MCF 10A (cell line): ENCODE measurements at regions not wholly inside any gene's neighbourhood (a gene's known extent, or its start where the extent isn't known, plus 50 kb on each side); places are given as distances from the start of the nearest gene placed in this dataset.

ENCODE experiments used
- BruUV-seq: library from RNA; stranded (reverse); fragments of 400-500 nt; replicated peaks from 2 replicates; lab custom pipeline; 2021; lab: Mats Ljungman, UMichigan
- CTCF ChIA-PET: fragments of 300-600 bp; sonication (Branson Sonifier 250); formaldehyde crosslinking; extraction: SDS; loops from one replicate; lab custom pipeline; 2021; ENCODE audit warnings: antibody characterized with exemption, inconsistent platforms; lab: Yijun Ruan, JAX
- POLR2A ChIA-PET: fragments of 300-600, 350-650 bp; sonication (Branson Sonifier 250); formaldehyde crosslinking; extraction: SDS; loops from one replicate; lab custom pipeline; 2020; ENCODE audit warnings: antibody characterized with exemption, inconsistent platforms; lab: Yijun Ruan, JAX
- DNase-seq: peaks from one replicate; pipeline ENCODE4 v3.0.0-alpha.2; 2018; ENCODE audit not compliant: unreplicated experiment
- H3K27ac Mint-ChIP-seq: one replicate; pipeline ENCODE4 v1.8.0; 2022; ENCODE audit warnings: mild to moderate bottlenecking, low read depth, mixed read lengths; ENCODE audit not compliant: unreplicated experiment
- H3K27me3 Mint-ChIP-seq: one replicate; pipeline ENCODE4 v1.8.0; 2022; ENCODE audit warnings: mixed read lengths; ENCODE audit not compliant: insufficient read depth, unreplicated experiment
- H3K36me3 Mint-ChIP-seq: one replicate; pipeline ENCODE4 v1.8.0; 2022; ENCODE audit warnings: mild to moderate bottlenecking, moderate library complexity, mixed read lengths; ENCODE audit not compliant: insufficient read depth, unreplicated experiment
- H3K4me1 Mint-ChIP-seq: one replicate; pipeline ENCODE4 v1.8.0; 2022; ENCODE audit warnings: mixed read lengths; ENCODE audit not compliant: insufficient read depth, unreplicated experiment
- H3K4me3 Mint-ChIP-seq: one replicate; pipeline ENCODE4 v1.8.0; 2022; ENCODE audit warnings: mild to moderate bottlenecking, moderate library complexity, mixed read lengths; ENCODE audit not compliant: unreplicated experiment
- H3K9me3 Mint-ChIP-seq: one replicate; pipeline ENCODE4 v1.8.0; 2022; ENCODE audit warnings: mixed read lengths; ENCODE audit not compliant: unreplicated experiment
- CTCF ChIP-seq: fragments of 200-600 bp; IDR thresholded peaks from one replicate; pipeline ENCODE4 v1.8.0; 2022; ENCODE audit warnings: antibody characterized with exemption, mild to moderate bottlenecking; ENCODE audit not compliant: unreplicated experiment
- intact Hi-C: fragments of 100-400 bp; cut with micrococcal nuclease; formaldehyde crosslinking; loops from 2 replicates; pipeline ENCODE4 v1.14.1; 2022

- no TSS peak for BruUV-seq
- Mint-ChIP-seq H3K27me3 (no peaks in the 10 kb centered on the region), H3K9me3 (no peaks in the 10 kb centered on the region), H3K36me3 (no peaks in the 10 kb centered on the region), H3K27ac (no peak overlapping the region), H3K4me1 (peaks cover 9% of the 10 kb centered on the region), H3K4me3 (no peak overlapping the region)
- intact Hi-C loops, result no loop called here
- CTCF ChIA-PET, result no interaction called here
- POLR2A ChIA-PET, result no interaction called here
- TF ChIP-seq CTCF, result no peak
- DNase-seq, result no peak
Observed at GRCh38 chr4:176885224-176885623, 92.5 kb upstream of the VEGFC start.

DNA sequence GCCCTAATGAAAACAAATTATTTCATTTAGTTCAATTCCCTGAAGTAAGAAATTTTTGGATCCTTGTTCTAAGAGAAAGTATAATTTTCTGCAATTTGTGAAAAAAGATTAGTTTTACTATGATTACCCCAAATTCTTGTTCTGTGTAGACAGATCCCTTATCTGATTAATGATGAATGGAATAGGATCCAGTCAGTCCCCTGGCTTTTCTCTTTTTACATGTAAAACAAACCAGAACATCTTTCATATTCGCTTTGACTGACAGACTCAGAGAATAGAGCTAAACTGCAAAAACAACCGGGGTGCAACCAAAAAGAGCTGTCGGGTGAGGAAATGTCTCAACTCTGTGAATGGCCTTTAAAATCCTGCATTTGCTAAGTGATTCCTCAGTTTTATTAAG, 93.4 kb upstream of the VEGFC start:
- CTCF ChIA-PET, result no interaction called here
- intact Hi-C loops, result no loop called here
- Mint-ChIP-seq H3K27me3 (no peaks in the 10 kb centered on the region), H3K36me3 (no peaks in the 10 kb centered on the region), H3K9me3 (no peaks in the 10 kb centered on the region), H3K27ac (no peak overlapping the region), H3K4me3 (no peak overlapping the region), H3K4me1 (peaks cover 9% of the 10 kb centered on the region)
- no peak for DNase-seq
- TF ChIP-seq CTCF, result no peak
- POLR2A ChIA-PET, result no interaction called here
- no TSS peak for BruUV-seq

DNA sequence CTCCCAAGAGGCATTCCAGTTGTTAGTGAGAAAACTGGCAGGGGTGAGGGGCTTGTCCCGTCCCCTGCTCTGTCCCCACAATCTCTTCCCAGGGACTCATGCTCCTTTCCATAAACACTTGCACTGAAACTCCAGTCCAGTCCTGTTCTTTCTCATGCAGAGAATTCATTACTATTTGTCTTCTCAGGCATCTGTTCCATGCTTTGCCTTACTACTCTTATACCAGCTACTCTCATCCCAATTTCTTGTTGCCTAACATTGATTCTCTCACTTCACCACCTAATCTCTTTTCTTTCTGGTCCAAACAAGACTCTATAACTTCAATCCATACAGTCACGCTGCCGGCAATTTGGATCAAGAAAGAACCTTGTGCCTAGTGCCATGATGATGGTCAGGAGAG, 97.1 kb upstream of the VEGFC start:
- intact Hi-C loops, result no loop called here
- BruUV-seq, result no TSS peak
- no peak for DNase-seq
- Mint-ChIP-seq H3K9me3 (no peaks in the 10 kb centered on the region), H3K4me3 (no peak overlapping the region), H3K27ac (no peak overlapping the region), H3K36me3 (no peaks in the 10 kb centered on the region), H3K27me3 (no peaks in the 10 kb centered on the region), H3K4me1 (no peaks in the 10 kb centered on the region)
- ChIA-PET CTCF (interaction anchor here (0.6 to 1.0 kb wide), 3 partner anchors 158 to 1765 kb away, joined by 3 to 4 read pairs (median 3); no protein-coding TSS in a partner anchor), POLR2A (no interaction called here)
- no peak for TF ChIP-seq CTCF

- TF ChIP-seq CTCF, result no peak
- Mint-ChIP-seq H3K4me3 (no peak overlapping the region), H3K4me1 (no peaks in the 10 kb centered on the region), H3K27ac (no peak overlapping the region), H3K36me3 (no peaks in the 10 kb centered on the region), H3K9me3 (peaks cover 7% of the 10 kb centered on the region), H3K27me3 (no peaks in the 10 kb centered on the region)
- POLR2A ChIA-PET, result interaction anchor here (0.5 kb wide), 1 partner anchor 576 kb away, joined by 3 read pairs; no protein-coding TSS in a partner anchor
- intact Hi-C loops, result no loop called here
- BruUV-seq, result no TSS peak
- no peak for DNase-seq
- CTCF ChIA-PET, result interaction anchor here (1.2 kb wide), 1 partner anchor 153 kb away, joined by 3 read pairs; no protein-coding TSS in a partner anchor
Observed at GRCh38 chr4:176894498-176894897, 101.8 kb upstream of the VEGFC start.
